A673 (cell line): ENCODE measurements at regions not wholly inside any gene's neighbourhood (a gene's known extent, or its start where the extent isn't known, plus 50 kb on each side); places are given as distances from the start of the nearest gene placed in this dataset.

Source experiments
- EZH2 ChIP-seq: fragments of 200-600 bp; sonication (generic); IDR thresholded peaks from 2 replicates; pipeline ENCODE4 v1.6.1; 2017; ENCODE audit warnings: borderline replicate concordance, low read depth, mild to moderate bottlenecking, mixed read lengths, antibody characterized with exemption, low read length; ENCODE audit not compliant: poor library complexity, severe bottlenecking
- TF ChIP-seq, protein P1 (sequence below): fragments of 300-800, 200-600 bp; sonication (generic); conservative IDR thresholded peaks from 2 replicates; pipeline ENCODE4 v1.5.1; 2017; ENCODE audit warnings: low read depth, mild to moderate bottlenecking, antibody characterized with exemption, low read length, moderate library complexity, mixed read lengths

DNA sequence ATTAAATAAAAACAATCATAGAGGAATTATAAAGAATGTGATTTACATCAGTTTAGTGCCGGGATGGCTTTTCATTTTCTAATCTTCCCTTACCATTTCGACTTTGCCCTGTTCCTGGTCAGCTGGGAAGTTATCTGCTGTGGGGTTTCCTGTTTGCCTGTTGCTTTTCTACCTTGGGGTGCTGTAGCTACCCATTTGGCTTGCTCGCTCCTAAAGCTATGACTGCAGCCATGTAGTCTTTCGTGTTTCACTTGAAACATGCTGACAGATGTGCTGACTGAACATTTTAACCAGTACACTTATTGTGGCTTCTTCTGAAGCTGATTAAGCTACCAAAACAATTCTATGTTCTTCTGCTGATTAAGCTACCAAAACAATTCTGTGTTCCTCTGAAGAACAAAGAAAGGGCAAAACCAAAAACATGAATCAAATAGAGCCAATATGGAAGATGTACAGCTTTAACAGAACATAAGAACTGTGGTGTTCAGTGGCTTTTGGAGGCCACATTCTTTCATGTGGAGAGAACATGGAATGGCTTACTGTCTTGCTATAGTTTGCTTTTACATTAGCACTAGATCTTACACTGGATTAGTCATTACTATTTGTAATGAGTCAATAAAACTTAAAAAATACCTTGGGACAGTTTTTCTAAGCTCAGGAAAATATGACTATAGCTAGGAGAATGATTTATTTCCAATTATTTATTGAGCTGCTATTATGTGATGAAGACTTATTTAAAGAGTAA is 440.4 kb downstream of the SPRY1 start:
- TF ChIP-seq, protein P1, sequence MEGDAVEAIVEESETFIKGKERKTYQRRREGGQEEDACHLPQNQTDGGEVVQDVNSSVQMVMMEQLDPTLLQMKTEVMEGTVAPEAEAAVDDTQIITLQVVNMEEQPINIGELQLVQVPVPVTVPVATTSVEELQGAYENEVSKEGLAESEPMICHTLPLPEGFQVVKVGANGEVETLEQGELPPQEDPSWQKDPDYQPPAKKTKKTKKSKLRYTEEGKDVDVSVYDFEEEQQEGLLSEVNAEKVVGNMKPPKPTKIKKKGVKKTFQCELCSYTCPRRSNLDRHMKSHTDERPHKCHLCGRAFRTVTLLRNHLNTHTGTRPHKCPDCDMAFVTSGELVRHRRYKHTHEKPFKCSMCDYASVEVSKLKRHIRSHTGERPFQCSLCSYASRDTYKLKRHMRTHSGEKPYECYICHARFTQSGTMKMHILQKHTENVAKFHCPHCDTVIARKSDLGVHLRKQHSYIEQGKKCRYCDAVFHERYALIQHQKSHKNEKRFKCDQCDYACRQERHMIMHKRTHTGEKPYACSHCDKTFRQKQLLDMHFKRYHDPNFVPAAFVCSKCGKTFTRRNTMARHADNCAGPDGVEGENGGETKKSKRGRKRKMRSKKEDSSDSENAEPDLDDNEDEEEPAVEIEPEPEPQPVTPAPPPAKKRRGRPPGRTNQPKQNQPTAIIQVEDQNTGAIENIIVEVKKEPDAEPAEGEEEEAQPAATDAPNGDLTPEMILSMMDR, result no peak
- TF ChIP-seq EZH2, result no peak
